ENCODE measurements at regions not wholly inside any gene's neighbourhood (a gene's known extent, or its start where the extent isn't known, plus 50 kb on each side); places are given as distances from the start of the nearest gene placed in this dataset.

DNA sequence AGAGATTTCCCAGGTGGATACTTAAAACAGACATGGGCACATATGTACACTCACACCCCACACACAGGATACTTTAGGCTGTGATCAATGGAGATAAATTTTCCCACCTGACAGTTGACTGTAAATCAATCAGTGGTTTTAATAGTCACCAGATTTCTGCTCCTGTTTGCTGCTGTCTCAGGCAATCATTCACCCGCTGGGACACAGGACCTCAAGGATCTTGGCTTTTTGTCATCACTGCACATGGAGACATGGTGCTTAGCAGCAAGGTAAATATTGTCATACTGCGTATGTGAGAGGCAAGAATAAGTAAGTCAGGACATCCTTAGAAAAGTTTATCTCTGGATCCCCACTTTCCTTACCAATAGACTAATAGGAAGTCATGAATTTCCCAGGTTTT, 60.8 kb upstream of the KLF9 start:
- Histone ChIP-seq H3K36me3 (ENCODE audit: insufficient read depth, low read length) (no peaks in the 10 kb centered on the region), H3K4me2 (ENCODE audit: low read depth, low read length, poor library complexity, severe bottlenecking) (no peak overlapping the region), H3K9me3 (ENCODE audit: insufficient read depth, low read depth, low read length) (no peaks in the 10 kb centered on the region), H3K27me3 (ENCODE audit: insufficient read depth, low read length, poor library complexity, severe bottlenecking) (no peaks in the 10 kb centered on the region), H3K4me1 (ENCODE audit: insufficient read depth, low read length, poor library complexity, severe bottlenecking) (no peaks in the 10 kb centered on the region), H3K4me3 (ENCODE audit: low read length, poor library complexity, severe bottlenecking) (no peak overlapping the region), H3F3A (ENCODE audit: low read depth) (no peaks in the 10 kb centered on the region), H4K20me1 (ENCODE audit: insufficient read depth, low read length, poor library complexity, severe bottlenecking) (no peaks in the 10 kb centered on the region), H3K9ac (ENCODE audit: low read depth, low read length, poor library complexity, severe bottlenecking) (no peak overlapping the region), H2AFZ (ENCODE audit: low read length) (no peak overlapping the region), H3K9me2 (replicated peaks; ENCODE audit: low read depth, low read length) (no peaks in the 10 kb centered on the region), H3K79me2 (ENCODE audit: insufficient read depth, low read length) (no peaks in the 10 kb centered on the region)
- TF ChIP-seq, protein P1, sequence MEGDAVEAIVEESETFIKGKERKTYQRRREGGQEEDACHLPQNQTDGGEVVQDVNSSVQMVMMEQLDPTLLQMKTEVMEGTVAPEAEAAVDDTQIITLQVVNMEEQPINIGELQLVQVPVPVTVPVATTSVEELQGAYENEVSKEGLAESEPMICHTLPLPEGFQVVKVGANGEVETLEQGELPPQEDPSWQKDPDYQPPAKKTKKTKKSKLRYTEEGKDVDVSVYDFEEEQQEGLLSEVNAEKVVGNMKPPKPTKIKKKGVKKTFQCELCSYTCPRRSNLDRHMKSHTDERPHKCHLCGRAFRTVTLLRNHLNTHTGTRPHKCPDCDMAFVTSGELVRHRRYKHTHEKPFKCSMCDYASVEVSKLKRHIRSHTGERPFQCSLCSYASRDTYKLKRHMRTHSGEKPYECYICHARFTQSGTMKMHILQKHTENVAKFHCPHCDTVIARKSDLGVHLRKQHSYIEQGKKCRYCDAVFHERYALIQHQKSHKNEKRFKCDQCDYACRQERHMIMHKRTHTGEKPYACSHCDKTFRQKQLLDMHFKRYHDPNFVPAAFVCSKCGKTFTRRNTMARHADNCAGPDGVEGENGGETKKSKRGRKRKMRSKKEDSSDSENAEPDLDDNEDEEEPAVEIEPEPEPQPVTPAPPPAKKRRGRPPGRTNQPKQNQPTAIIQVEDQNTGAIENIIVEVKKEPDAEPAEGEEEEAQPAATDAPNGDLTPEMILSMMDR (conservative IDR thresholded peaks at IDR 0.05; ENCODE audit: low read length), result no peak
- TF ChIP-seq EZH2phosphoT487 (IDR thresholded peaks at IDR 0.05; ENCODE audit: borderline replicate concordance), result no peak

GRCh38 chr9:70474413-70474812, 60.0 kb upstream of the KLF9 start:
- Histone ChIP-seq H3F3A (ENCODE audit: low read depth) (no peaks in the 10 kb centered on the region), H3K36me3 (ENCODE audit: insufficient read depth, low read length) (no peaks in the 10 kb centered on the region), H3K4me3 (ENCODE audit: low read length, poor library complexity, severe bottlenecking) (no peak overlapping the region), H3K79me2 (ENCODE audit: insufficient read depth, low read length) (no peaks in the 10 kb centered on the region), H2AFZ (ENCODE audit: low read length) (no peak overlapping the region), H3K9me3 (ENCODE audit: insufficient read depth, low read depth, low read length) (no peaks in the 10 kb centered on the region), H3K4me2 (ENCODE audit: low read depth, low read length, poor library complexity, severe bottlenecking) (no peak overlapping the region), H3K4me1 (ENCODE audit: insufficient read depth, low read length, poor library complexity, severe bottlenecking) (no peaks in the 10 kb centered on the region), H3K27me3 (ENCODE audit: insufficient read depth, low read length, poor library complexity, severe bottlenecking) (no peaks in the 10 kb centered on the region), H3K9ac (ENCODE audit: low read depth, low read length, poor library complexity, severe bottlenecking) (no peak overlapping the region), H3K9me2 (replicated peaks; ENCODE audit: low read depth, low read length) (no peaks in the 10 kb centered on the region), H4K20me1 (ENCODE audit: insufficient read depth, low read length, poor library complexity, severe bottlenecking) (no peaks in the 10 kb centered on the region)
- TF ChIP-seq, protein P1 (conservative IDR thresholded peaks at IDR 0.05; ENCODE audit: low read length), result no peak
- TF ChIP-seq EZH2phosphoT487 (IDR thresholded peaks at IDR 0.05; ENCODE audit: borderline replicate concordance), result no peak

DNA sequence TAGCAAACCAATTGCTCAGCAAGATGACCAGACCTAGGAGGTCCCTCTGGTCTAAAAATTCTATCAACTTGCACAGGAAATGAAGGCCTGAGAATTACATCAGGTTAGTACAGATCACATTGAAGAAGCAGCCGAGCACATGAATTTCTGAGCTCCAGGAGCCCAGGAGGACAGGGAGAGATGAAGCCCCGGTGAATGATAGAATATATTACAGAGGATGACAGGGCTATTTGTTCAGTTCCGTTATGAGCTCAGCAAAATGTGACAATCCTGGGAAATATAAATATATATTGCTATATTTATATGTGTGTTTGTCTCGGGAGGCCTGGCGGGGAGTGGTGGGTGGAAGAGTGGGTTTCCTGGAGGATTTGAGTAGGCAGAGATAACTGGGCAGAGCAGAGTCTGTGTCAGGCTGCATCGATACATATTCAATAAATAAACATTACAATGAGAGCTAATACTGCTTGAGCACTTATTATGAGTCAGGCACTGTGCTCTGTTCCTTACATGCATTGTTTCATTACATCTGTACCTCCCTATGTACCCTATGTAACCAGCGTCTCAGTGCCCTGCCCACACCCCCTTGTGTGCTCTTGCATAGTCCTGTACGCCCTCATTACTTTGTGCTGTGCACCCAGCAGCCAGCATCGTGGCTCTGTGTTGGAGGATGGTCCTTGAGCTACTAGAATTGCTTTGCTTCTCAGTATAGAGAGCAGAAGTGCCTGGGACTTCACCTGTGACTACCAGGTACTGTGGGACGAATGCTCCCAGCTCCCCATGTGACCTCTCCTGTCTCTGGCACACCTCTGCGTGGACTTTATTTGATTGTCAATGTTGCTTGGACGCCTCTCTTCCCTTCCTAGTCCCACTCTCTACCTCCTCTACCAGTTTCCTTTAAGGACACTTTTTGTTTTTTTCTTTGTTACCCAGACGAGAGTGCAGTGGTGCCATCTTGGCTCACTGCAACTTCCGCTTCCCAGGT, 58.1 kb upstream of the KLF9 start:
- no peak overlapping the region for H3K4me3 ChIP-seq (ENCODE audit: low read length, poor library complexity, severe bottlenecking)
- H3K9me3 ChIP-seq (ENCODE audit: insufficient read depth, low read depth, low read length), result no peaks in the 10 kb centered on the region
- H3K4me1 ChIP-seq (ENCODE audit: insufficient read depth, low read length, poor library complexity, severe bottlenecking), result no peaks in the 10 kb centered on the region
- no peaks in the 10 kb centered on the region for H3K27me3 ChIP-seq (ENCODE audit: insufficient read depth, low read length, poor library complexity, severe bottlenecking)
- no peaks in the 10 kb centered on the region for H3F3A ChIP-seq (ENCODE audit: low read depth)
- no peaks in the 10 kb centered on the region for H3K9me2 ChIP-seq (replicated peaks; ENCODE audit: low read depth, low read length)
- H3K36me3 ChIP-seq (ENCODE audit: insufficient read depth, low read length), result no peaks in the 10 kb centered on the region
- H4K20me1 ChIP-seq (ENCODE audit: insufficient read depth, low read length, poor library complexity, severe bottlenecking), result no peaks in the 10 kb centered on the region
- H3K4me2 ChIP-seq (ENCODE audit: low read depth, low read length, poor library complexity, severe bottlenecking), result no peak overlapping the region
- no peak for TF ChIP-seq EZH2phosphoT487 (IDR thresholded peaks at IDR 0.05; ENCODE audit: borderline replicate concordance)
- TF ChIP-seq, protein P1 (conservative IDR thresholded peaks at IDR 0.05; ENCODE audit: low read length), result no peak
- no peak overlapping the region for H3K9ac ChIP-seq (ENCODE audit: low read depth, low read length, poor library complexity, severe bottlenecking)
- no peaks in the 10 kb centered on the region for H3K79me2 ChIP-seq (ENCODE audit: insufficient read depth, low read length)
- no peak overlapping the region for H2AFZ ChIP-seq (ENCODE audit: low read length)
